ENCODE measurements at regions not wholly inside any gene's neighbourhood (a gene's known extent, or its start where the extent isn't known, plus 50 kb on each side); places are given as distances from the start of the nearest gene placed in this dataset.

DNA sequence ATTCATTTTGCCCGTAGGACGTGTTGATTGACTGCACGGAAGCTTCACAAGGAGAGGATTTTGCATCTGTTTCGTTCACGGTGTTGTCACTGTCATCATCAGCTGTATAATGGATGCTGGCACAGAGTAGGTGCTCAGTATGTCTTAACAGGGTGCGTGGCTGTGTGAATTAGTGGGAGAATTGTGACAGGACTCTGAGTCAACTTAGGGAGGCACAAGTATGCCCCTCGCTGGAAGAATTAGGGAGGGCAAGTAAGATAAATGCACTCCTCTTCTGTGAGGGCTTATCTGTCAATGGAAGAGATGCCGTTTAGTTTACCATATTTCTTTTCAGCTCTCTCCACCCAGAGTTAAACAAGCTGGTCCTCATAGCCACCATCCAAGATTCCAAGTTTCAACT lies 107.2 kb downstream of the TRIML1 start:
- H3K79me2 ChIP-seq (ENCODE audit: control insufficient read depth, insufficient read depth, low read length) = no peaks in the 10 kb centered on the region

DNA sequence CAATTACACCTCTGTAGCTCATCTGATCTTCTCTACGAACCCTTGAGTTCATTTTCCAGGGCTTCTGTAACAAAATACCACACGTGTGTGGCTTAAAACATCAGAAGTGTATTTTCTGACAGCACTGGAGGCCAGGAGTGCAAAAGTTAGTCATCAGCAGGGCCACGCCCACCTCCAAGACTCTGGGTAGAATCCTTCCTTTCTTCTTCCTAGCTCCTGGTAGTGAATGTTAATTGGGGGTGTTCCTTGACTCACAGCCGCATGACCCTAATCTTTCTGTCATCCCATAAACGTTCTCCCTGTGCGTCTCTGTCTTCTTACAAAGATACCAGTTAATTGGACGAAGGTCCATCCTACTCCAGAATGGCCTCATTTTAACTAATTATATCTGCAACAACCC lies 115.0 kb downstream of the TRIML1 start:
- no peak overlapping the region for H2AFZ ChIP-seq (ENCODE audit: low read length)
- no peak for DNase-seq (ENCODE audit: low read depth in 2 of 2)

More for the DNA sequence above, 107.2 kb downstream of the TRIML1 start:
- H3K27me3 ChIP-seq (ENCODE audit: control insufficient read depth, insufficient read depth, low read length) = no peaks in the 10 kb centered on the region
- no peak overlapping the region for H3K27ac ChIP-seq (ENCODE audit: insufficient read depth, low read length)
- H3K9ac ChIP-seq (ENCODE audit: insufficient read depth, low read length) = no peak overlapping the region
- H3K36me3 ChIP-seq (ENCODE audit: control insufficient read depth, insufficient read depth, low read length) = no peaks in the 10 kb centered on the region
- H2AFZ ChIP-seq (ENCODE audit: low read length) = no peak overlapping the region
- no peaks in the 10 kb centered on the region for H3K9me3 ChIP-seq (ENCODE audit: control insufficient read depth, insufficient read depth, low read depth, low read length)
- H3K4me2 ChIP-seq (ENCODE audit: extremely low read depth, insufficient read depth, low read length) = no peak overlapping the region
- H3K4me3 ChIP-seq (replicated peaks in 1 of 4; ENCODE audit: control extremely low read depth in 1 of 4, insufficient read depth in 1 of 4, low read depth in 3 of 4, low read length in 4 of 4) = no peak overlapping the region
- no peaks in the 10 kb centered on the region for H3K4me1 ChIP-seq (ENCODE audit: control insufficient read depth, extremely low read depth, insufficient read depth, low read length)
- no peak for TF ChIP-seq EZH2 (IDR thresholded peaks at IDR 0.05; ENCODE audit: low read length, missing control alignments)
- TF ChIP-seq, protein P1, sequence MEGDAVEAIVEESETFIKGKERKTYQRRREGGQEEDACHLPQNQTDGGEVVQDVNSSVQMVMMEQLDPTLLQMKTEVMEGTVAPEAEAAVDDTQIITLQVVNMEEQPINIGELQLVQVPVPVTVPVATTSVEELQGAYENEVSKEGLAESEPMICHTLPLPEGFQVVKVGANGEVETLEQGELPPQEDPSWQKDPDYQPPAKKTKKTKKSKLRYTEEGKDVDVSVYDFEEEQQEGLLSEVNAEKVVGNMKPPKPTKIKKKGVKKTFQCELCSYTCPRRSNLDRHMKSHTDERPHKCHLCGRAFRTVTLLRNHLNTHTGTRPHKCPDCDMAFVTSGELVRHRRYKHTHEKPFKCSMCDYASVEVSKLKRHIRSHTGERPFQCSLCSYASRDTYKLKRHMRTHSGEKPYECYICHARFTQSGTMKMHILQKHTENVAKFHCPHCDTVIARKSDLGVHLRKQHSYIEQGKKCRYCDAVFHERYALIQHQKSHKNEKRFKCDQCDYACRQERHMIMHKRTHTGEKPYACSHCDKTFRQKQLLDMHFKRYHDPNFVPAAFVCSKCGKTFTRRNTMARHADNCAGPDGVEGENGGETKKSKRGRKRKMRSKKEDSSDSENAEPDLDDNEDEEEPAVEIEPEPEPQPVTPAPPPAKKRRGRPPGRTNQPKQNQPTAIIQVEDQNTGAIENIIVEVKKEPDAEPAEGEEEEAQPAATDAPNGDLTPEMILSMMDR (conservative IDR thresholded peaks at IDR 0.05 in 1 of 2, IDR thresholded peaks at IDR 0.05 in 1 of 2; ENCODE audit: low read depth in 1 of 2, low read length in 2 of 2) = no peak
- peak in 1 of 2 donors; percentile 6 for DNase-seq (ENCODE audit: low read depth in 2 of 2)
- H4K20me1 ChIP-seq (ENCODE audit: control insufficient read depth, extremely low read depth, insufficient read depth, low read length) = no peaks in the 10 kb centered on the region

DNA sequence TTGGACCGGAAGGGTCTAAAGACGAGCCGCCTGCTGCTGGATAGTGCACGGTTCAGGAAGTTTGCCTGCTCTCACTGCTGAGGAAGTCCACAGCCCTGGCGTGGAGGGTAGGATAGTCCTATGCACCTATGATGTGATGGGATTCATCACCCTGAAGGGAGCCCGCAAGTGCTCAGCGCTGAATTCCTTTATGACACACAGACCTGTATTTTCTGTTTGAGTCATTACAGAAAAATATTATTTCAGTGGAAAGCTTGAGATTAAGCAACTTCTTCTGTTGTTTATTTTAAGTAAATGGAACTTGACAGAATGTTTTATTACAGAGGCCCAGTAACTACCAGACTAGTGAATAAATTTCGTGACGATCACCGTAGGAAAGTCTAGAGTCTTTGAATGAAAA lies 123.2 kb downstream of the TRIML1 start:
- TF ChIP-seq EZH2 (IDR thresholded peaks at IDR 0.05; ENCODE audit: low read length, missing control alignments) = no peak
- TF ChIP-seq, protein P1 (conservative IDR thresholded peaks at IDR 0.05 in 1 of 2, IDR thresholded peaks at IDR 0.05 in 1 of 2; ENCODE audit: low read depth in 1 of 2, low read length in 2 of 2) = no peak
- Histone ChIP-seq H3K4me2 (ENCODE audit: extremely low read depth, insufficient read depth, low read length) (no peak overlapping the region), H3K9me3 (ENCODE audit: control insufficient read depth, insufficient read depth, low read depth, low read length) (no peaks in the 10 kb centered on the region), H3K36me3 (ENCODE audit: control insufficient read depth, insufficient read depth, low read length) (no peaks in the 10 kb centered on the region), H3K4me3 (replicated peaks in 1 of 4; ENCODE audit: control extremely low read depth in 1 of 4, insufficient read depth in 1 of 4, low read depth in 3 of 4, low read length in 4 of 4) (no peak overlapping the region), H3K27ac (ENCODE audit: insufficient read depth, low read length) (no peak overlapping the region), H3K79me2 (ENCODE audit: control insufficient read depth, insufficient read depth, low read length) (no peaks in the 10 kb centered on the region), H2AFZ (ENCODE audit: low read length) (no peak overlapping the region), H3K4me1 (ENCODE audit: control insufficient read depth, extremely low read depth, insufficient read depth, low read length) (no peaks in the 10 kb centered on the region), H3K9ac (ENCODE audit: insufficient read depth, low read length) (no peak overlapping the region), H4K20me1 (ENCODE audit: control insufficient read depth, extremely low read depth, insufficient read depth, low read length) (no peaks in the 10 kb centered on the region), H3K27me3 (ENCODE audit: control insufficient read depth, insufficient read depth, low read length) (no peaks in the 10 kb centered on the region)
- peak in 1 of 2 donors; percentile 62 for DNase-seq (ENCODE audit: low read depth in 2 of 2)

More for the DNA sequence above, 115.0 kb downstream of the TRIML1 start:
- Histone ChIP-seq H3K9me3 (ENCODE audit: control insufficient read depth, insufficient read depth, low read depth, low read length) (no peaks in the 10 kb centered on the region), H3K27ac (ENCODE audit: insufficient read depth, low read length) (no peak overlapping the region), H3K4me2 (ENCODE audit: extremely low read depth, insufficient read depth, low read length) (no peak overlapping the region), H3K4me1 (ENCODE audit: control insufficient read depth, extremely low read depth, insufficient read depth, low read length) (no peaks in the 10 kb centered on the region), H3K27me3 (ENCODE audit: control insufficient read depth, insufficient read depth, low read length) (no peaks in the 10 kb centered on the region), H4K20me1 (ENCODE audit: control insufficient read depth, extremely low read depth, insufficient read depth, low read length) (no peaks in the 10 kb centered on the region), H3K4me3 (replicated peaks in 1 of 4; ENCODE audit: control extremely low read depth in 1 of 4, insufficient read depth in 1 of 4, low read depth in 3 of 4, low read length in 4 of 4) (no peak overlapping the region), H3K9ac (ENCODE audit: insufficient read depth, low read length) (no peak overlapping the region), H3K36me3 (ENCODE audit: control insufficient read depth, insufficient read depth, low read length) (no peaks in the 10 kb centered on the region), H3K79me2 (ENCODE audit: control insufficient read depth, insufficient read depth, low read length) (no peaks in the 10 kb centered on the region)
- TF ChIP-seq EZH2 (IDR thresholded peaks at IDR 0.05; ENCODE audit: low read length, missing control alignments) = no peak
- TF ChIP-seq, protein P1 (conservative IDR thresholded peaks at IDR 0.05 in 1 of 2, IDR thresholded peaks at IDR 0.05 in 1 of 2; ENCODE audit: low read depth in 1 of 2, low read length in 2 of 2) = no peak

Data from fibroblast of lung (primary cell).